ENCODE measurements at regions not wholly inside any gene's neighbourhood (a gene's known extent, or its start where the extent isn't known, plus 50 kb on each side); places are given as distances from the start of the nearest gene placed in this dataset.

- TF ChIP-seq, protein P1, sequence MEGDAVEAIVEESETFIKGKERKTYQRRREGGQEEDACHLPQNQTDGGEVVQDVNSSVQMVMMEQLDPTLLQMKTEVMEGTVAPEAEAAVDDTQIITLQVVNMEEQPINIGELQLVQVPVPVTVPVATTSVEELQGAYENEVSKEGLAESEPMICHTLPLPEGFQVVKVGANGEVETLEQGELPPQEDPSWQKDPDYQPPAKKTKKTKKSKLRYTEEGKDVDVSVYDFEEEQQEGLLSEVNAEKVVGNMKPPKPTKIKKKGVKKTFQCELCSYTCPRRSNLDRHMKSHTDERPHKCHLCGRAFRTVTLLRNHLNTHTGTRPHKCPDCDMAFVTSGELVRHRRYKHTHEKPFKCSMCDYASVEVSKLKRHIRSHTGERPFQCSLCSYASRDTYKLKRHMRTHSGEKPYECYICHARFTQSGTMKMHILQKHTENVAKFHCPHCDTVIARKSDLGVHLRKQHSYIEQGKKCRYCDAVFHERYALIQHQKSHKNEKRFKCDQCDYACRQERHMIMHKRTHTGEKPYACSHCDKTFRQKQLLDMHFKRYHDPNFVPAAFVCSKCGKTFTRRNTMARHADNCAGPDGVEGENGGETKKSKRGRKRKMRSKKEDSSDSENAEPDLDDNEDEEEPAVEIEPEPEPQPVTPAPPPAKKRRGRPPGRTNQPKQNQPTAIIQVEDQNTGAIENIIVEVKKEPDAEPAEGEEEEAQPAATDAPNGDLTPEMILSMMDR (conservative IDR thresholded peaks at IDR 0.05) = no peak
- no peak for TF ChIP-seq ZFX (IDR thresholded peaks at IDR 0.05)
These were observed 150.7 kb upstream of the SOX4 start for GRCh38 chr6:21442874-21443273.
